Tibial artery (tissue), 4 donors: ENCODE measurements at regions not wholly inside any gene's neighbourhood (a gene's known extent, or its start where the extent isn't known, plus 50 kb on each side); places are given as distances from the start of the nearest gene placed in this dataset.
"Not testable (repeated sequence)": the region's sequence is repeated elsewhere in the genome, so short reads cannot be mapped to it uniquely, and the experiment has no call there.

Experiments used
- DNase-seq, 2 donors: peaks; one replicate each; pipeline ENCODE4 v3.0.0-alpha.2; 2019
- H3K27ac ChIP-seq, 2 donors: fragments of 200-600 bp; sonication (generic) in 1 of 2; 1 replicate in 1 of 2; 2 replicates in 1 of 2; pipeline ENCODE4 v1.5.1; 2018 to 2019; ENCODE audit warnings: mild to moderate bottlenecking in 1 of 2
- H3K27me3 ChIP-seq, 2 donors: fragments of 200-600 bp; sonication (generic) in 1 of 2; one replicate each; pipeline versions ENCODE4 v1.5.1 to v1.6.0; 2016 to 2019
- H3K36me3 ChIP-seq, 3 donors: fragments of 200-600 bp; sonication (generic) in 2 of 3; one replicate each; pipeline ENCODE4 v1.5.1; 2016 to 2019; ENCODE audit warnings: mild to moderate bottlenecking in 2 of 3
- H3K4me1 ChIP-seq, 4 donors: fragments of 200-600 bp; sonication (generic) in 2 of 4; 1 replicate in 3 of 4; 2 replicates in 1 of 4; pipeline ENCODE4 v1.5.1; 2016 to 2019
- H3K4me3 ChIP-seq, 2 donors: fragments of 200-600 bp; sonication (generic) in 1 of 2; 1 replicate in 1 of 2; 2 replicates in 1 of 2; pipeline ENCODE4 v1.5.1; 2018 to 2019; ENCODE audit warnings: mild to moderate bottlenecking in 2 of 2
- H3K9me3 ChIP-seq, 3 donors: fragments of 200-600 bp; sonication (generic) in 1 of 3; one replicate each; pipeline ENCODE4 v1.5.1; 2016 to 2019
- intact Hi-C: fragments of 100-400 bp; cut with DNase I; formaldehyde crosslinking; loops from one replicate; pipeline ENCODE4 v1.15.0; 2023; ENCODE audit warnings: low total_unique reads
- TF ChIP-seq, protein P1 (sequence below), 2 experiments: fragments of 200-600 bp in 1 of 2; fragments of 450-650 bp in 1 of 2; IDR thresholded peaks; one replicate each; pipeline ENCODE4 v1.5.1; 2017 to 2019; ENCODE audit warnings: antibody characterized with exemption in 2 of 2, mild to moderate bottlenecking in 1 of 2, moderate library complexity in 1 of 2

DNA sequence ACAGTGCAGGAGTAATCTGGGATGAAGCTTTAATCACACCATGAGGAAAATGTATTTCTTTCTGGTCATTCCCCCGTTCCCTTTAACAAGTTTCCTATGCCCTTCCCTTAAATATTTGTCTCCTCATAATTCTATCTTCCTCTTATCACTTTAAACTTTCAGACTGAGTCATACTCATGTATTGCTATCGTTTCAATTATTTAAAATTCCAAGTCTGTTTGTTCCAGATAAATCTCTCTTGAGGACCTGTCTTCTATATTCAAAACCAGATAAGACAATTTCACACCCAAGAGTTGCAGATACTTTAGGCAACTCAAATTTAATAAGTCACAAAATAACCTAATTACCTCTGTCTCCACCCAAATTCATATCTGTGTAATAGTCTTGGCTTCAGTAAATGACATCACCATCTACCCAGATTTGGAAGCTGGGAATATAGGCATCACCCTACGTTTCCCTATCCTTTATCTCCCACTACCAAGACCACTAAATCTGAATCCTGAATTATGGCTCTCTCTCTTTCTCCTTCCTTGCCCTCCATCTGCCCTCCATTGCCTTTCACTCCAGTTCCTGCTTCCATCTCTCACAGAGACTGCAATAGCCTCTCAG, 220.1 kb downstream of the PYDC2 start:
- no peak overlapping the region for H3K27ac ChIP-seq
- no peak for DNase-seq
- H3K36me3 ChIP-seq, result no peaks in the 10 kb centered on the region
- H3K4me3 ChIP-seq, result no peak overlapping the region
- intact Hi-C loops, result no loop called here
- H3K4me1 ChIP-seq, result no peaks in the 10 kb centered on the region
- no peaks in the 10 kb centered on the region for H3K9me3 ChIP-seq
- TF ChIP-seq, protein P1, sequence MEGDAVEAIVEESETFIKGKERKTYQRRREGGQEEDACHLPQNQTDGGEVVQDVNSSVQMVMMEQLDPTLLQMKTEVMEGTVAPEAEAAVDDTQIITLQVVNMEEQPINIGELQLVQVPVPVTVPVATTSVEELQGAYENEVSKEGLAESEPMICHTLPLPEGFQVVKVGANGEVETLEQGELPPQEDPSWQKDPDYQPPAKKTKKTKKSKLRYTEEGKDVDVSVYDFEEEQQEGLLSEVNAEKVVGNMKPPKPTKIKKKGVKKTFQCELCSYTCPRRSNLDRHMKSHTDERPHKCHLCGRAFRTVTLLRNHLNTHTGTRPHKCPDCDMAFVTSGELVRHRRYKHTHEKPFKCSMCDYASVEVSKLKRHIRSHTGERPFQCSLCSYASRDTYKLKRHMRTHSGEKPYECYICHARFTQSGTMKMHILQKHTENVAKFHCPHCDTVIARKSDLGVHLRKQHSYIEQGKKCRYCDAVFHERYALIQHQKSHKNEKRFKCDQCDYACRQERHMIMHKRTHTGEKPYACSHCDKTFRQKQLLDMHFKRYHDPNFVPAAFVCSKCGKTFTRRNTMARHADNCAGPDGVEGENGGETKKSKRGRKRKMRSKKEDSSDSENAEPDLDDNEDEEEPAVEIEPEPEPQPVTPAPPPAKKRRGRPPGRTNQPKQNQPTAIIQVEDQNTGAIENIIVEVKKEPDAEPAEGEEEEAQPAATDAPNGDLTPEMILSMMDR (IDR thresholded peaks at IDR 0.05), result no peak
- no peaks in the 10 kb centered on the region for H3K27me3 ChIP-seq

DNA sequence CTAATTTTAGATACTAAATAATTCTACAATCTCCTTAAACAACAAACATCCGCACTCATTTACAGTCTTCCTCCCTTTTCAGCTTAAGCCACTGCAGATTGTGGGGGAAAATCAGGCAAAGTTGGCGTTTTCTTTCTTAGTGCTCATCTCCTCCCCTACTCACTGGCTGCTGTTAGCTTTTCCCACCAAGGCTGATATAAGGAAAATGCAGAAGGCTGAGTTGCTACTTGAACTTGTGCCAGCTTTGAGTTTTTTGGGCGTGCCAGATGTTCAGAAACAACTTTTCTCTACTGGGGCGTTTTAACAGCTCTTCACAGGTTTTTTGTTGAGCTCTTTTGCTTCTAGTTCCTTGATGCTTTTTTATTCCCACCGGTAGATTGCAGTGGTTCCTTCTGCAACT, 222.0 kb downstream of the PYDC2 start:
- H3K4me1 ChIP-seq, result no peaks in the 10 kb centered on the region
- no peaks in the 10 kb centered on the region for H3K9me3 ChIP-seq
- H3K27me3 ChIP-seq, result no peaks in the 10 kb centered on the region
- DNase-seq, result no peak
- no peak overlapping the region for H3K4me3 ChIP-seq
- H3K36me3 ChIP-seq, result no peaks in the 10 kb centered on the region
- TF ChIP-seq, protein P1 (IDR thresholded peaks at IDR 0.05), result no peak
- H3K27ac ChIP-seq, result no peak overlapping the region
- intact Hi-C loops, result no loop called here

DNA sequence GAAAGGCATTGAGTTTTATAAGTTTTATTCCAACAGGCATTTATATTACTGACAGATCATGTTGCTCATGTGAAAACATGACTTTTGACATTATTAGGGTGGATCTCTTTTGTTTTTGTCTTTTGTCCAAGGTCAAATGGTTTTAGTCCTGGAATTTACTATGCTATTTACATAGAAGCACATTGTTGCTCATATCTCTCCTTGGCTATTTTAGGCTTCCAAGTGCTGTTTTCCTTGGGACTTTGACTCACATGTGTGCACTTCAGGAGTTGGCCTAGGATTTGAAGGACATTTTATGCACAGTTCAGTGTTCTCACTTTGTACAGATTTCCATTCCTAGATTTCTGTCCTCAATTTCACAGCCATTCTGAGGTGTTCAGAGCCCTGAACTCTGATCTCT, 225.7 kb downstream of the PYDC2 start:
- intact Hi-C loops, result no loop called here

DNA sequence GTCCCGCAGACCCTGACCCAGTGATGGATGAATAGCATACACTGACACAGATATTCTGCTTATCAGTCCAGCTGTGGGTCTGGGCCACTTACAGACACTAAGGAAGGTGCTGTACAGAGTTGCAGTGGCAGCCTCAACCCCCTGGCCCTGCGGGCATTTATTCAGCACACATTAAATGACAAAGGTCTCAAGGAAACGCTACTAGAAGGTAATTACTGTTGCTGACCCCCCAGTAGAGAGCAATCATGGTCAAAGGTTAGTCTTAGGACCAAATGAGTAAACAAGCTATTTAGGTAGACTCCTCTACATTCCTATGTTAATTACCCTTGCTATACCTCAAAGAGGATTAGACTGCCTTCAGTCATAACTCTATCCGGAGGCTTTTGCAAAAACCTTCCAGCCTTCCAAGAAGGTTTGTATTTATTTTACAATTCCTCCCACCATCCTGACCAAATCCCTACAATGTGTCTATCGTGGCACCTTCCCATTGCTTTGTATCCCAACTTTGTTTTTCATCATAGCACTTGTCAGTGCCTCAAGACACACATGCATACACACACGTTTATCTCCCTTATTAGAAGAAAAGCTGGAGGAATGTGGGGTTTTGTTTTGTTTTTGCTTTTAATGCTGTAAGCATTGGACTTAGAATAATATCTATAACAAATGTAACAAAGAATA, 227.9 kb downstream of the PYDC2 start:
- TF ChIP-seq, protein P1 (IDR thresholded peaks at IDR 0.05), result no peak

More for the DNA sequence above, 225.7 kb downstream of the PYDC2 start:
- TF ChIP-seq, protein P1 (IDR thresholded peaks at IDR 0.05), result no peak
- no peak for DNase-seq
- Histone ChIP-seq H3K27me3 (no peaks in the 10 kb centered on the region), H3K4me3 (no peak overlapping the region), H3K36me3 (no peaks in the 10 kb centered on the region), H3K27ac (no peak overlapping the region), H3K4me1 (no peaks in the 10 kb centered on the region), H3K9me3 (no peaks in the 10 kb centered on the region)

DNA sequence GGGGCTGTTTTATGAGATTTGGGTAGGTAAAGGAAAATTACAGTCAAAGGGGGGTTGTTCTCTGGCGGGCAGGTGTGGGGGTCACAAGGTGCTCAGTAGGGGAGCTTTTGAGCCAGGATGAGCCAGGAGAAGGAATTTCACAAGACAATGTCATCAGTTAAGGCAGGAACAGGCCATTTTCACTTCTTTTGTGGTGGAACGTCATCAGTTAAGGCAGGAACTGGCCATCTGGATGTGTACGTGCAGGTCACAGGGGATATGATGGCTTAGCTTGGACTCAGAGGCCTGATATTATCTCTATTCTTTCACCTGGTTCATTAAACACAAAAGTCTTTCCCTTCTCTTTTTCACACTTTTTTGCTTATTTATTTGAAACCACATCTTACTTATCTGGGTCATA, 230.2 kb downstream of the PYDC2 start:
- H3K4me3 ChIP-seq, DNase-seq, H3K4me1 ChIP-seq, H3K27ac ChIP-seq, H3K36me3 ChIP-seq, intact Hi-C loops, H3K9me3 ChIP-seq, H3K27me3 ChIP-seq: not testable (repeated sequence)

More for the DNA sequence above, 227.9 kb downstream of the PYDC2 start:
- Histone ChIP-seq H3K9me3 (no peaks in the 10 kb centered on the region), H3K36me3 (no peaks in the 10 kb centered on the region), H3K4me3 (no peak overlapping the region), H3K27ac (no peak overlapping the region), H3K4me1 (no peaks in the 10 kb centered on the region), H3K27me3 (no peaks in the 10 kb centered on the region)
- no peak for DNase-seq
- intact Hi-C loops, result no loop called here

DNA sequence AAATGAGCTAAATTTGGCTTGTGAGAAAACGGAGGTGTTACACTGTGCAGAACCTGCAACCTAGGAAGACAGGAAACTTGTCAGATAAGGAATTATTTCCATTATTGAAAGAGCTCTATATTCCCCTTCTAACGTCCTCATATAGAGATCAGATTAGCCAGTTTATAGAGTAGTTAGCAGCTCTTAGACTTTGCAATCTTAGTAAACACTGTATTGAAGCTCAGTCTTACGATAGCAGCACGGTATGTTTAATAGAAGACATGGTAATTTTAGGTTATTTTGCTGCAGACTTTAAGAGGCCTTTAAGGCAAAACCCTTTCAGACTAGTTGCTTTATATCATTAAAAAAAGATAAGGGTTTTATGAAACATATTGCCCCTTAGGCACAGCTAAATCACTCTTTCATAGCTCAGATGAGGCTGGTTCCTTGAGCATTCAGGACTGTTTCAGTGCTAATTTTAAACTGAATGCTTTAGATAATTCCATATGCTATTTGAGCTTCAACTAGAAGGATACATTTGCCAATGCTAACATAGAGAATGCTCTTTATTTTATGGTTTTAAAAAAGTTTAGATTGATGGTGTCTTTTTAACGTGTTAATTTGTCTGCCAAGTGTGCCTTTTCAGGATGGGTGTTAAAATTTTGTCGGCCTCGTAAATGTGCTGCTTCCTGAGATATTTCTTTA, 234.3 kb downstream of the PYDC2 start:
- intact Hi-C loops, result no loop called here
- no peak overlapping the region for H3K27ac ChIP-seq
- no peaks in the 10 kb centered on the region for H3K36me3 ChIP-seq
- H3K4me3 ChIP-seq, result no peak overlapping the region
- H3K9me3 ChIP-seq, result no peaks in the 10 kb centered on the region
- H3K27me3 ChIP-seq, result no peaks in the 10 kb centered on the region
- no peak for DNase-seq
- TF ChIP-seq, protein P1 (IDR thresholded peaks at IDR 0.05), result no peak
- H3K4me1 ChIP-seq, result no peaks in the 10 kb centered on the region
